ENCODE measurements at regions not wholly inside any gene's neighbourhood (a gene's known extent, or its start where the extent isn't known, plus 50 kb on each side); places are given as distances from the start of the nearest gene placed in this dataset.

GRCh38 chr6:16982807-16983206 is 119.0 kb upstream of the STMND1 start:
- BruUV-seq (replicated peaks): no TSS peak
- Mint-ChIP-seq H3K36me3 (ENCODE audit: insufficient read depth, unreplicated experiment) (no peaks in the 10 kb centered on the region), H3K27ac (ENCODE audit: unreplicated experiment) (no peak overlapping the region), H3K27me3 (ENCODE audit: unreplicated experiment) (peaks cover 59% of the 10 kb centered on the region), H3K4me3 (ENCODE audit: low read depth, unreplicated experiment) (no peak overlapping the region), H3K4me1 (ENCODE audit: low read depth, unreplicated experiment) (no peaks in the 10 kb centered on the region), H3K9me3 (ENCODE audit: low read depth, unreplicated experiment) (peaks cover 5% of the 10 kb centered on the region)
- TF ChIP-seq CTCF (IDR thresholded peaks at IDR 0.05; ENCODE audit: unreplicated experiment): no peak
- intact Hi-C loops (cut with micrococcal nuclease; ENCODE audit: unreplicated experiment): no loop called here
- CTCF ChIA-PET: interaction anchor here (1.5 kb wide), 1 partner anchor 9 kb away, joined by 3 read pairs; no protein-coding TSS in a partner anchor
- DNase-seq: no peak

- peaks cover 5% of the 10 kb centered on the region for H3K9me3 Mint-ChIP-seq (ENCODE audit: low read depth, unreplicated experiment)
- peaks cover 79% of the 10 kb centered on the region for H3K27me3 Mint-ChIP-seq (ENCODE audit: unreplicated experiment)
- H3K4me1 Mint-ChIP-seq (ENCODE audit: low read depth, unreplicated experiment): no peaks in the 10 kb centered on the region
- no peaks in the 10 kb centered on the region for H3K36me3 Mint-ChIP-seq (ENCODE audit: insufficient read depth, unreplicated experiment)
- BruUV-seq (replicated peaks): no TSS peak
- intact Hi-C loops (cut with micrococcal nuclease; ENCODE audit: unreplicated experiment): no loop called here
- DNase-seq: no peak
- H3K4me3 Mint-ChIP-seq (ENCODE audit: low read depth, unreplicated experiment): no peak overlapping the region
- no peak overlapping the region for H3K27ac Mint-ChIP-seq (ENCODE audit: unreplicated experiment)
- no peak for TF ChIP-seq CTCF (IDR thresholded peaks at IDR 0.05; ENCODE audit: unreplicated experiment)
- CTCF ChIA-PET: no interaction called here
Observed at GRCh38 chr6:16979677-16980370, 122.0 kb upstream of the STMND1 start.

- no peaks in the 10 kb centered on the region for H3K36me3 Mint-ChIP-seq (ENCODE audit: insufficient read depth, unreplicated experiment)
- no peaks in the 10 kb centered on the region for H3K4me1 Mint-ChIP-seq (ENCODE audit: low read depth, unreplicated experiment)
- TF ChIP-seq CTCF (IDR thresholded peaks at IDR 0.05; ENCODE audit: unreplicated experiment): no peak
- CTCF ChIA-PET: no interaction called here
- H3K4me3 Mint-ChIP-seq (ENCODE audit: low read depth, unreplicated experiment): no peak overlapping the region
- H3K27ac Mint-ChIP-seq (ENCODE audit: unreplicated experiment): no peak overlapping the region
- DNase-seq: no peak
- intact Hi-C loops (cut with micrococcal nuclease; ENCODE audit: unreplicated experiment): no loop called here
- peaks cover 5% of the 10 kb centered on the region for H3K9me3 Mint-ChIP-seq (ENCODE audit: low read depth, unreplicated experiment)
- BruUV-seq (replicated peaks): no TSS peak
- H3K27me3 Mint-ChIP-seq (ENCODE audit: unreplicated experiment): peaks cover 79% of the 10 kb centered on the region
Observed at GRCh38 chr6:16978686-16979085, 123.2 kb upstream of the STMND1 start.

GRCh38 chr6:16976385-16977183 is 125.3 kb upstream of the STMND1 start:
- no TSS peak for BruUV-seq (replicated peaks)
- Mint-ChIP-seq H3K4me1 (ENCODE audit: low read depth, unreplicated experiment) (no peaks in the 10 kb centered on the region), H3K9me3 (ENCODE audit: low read depth, unreplicated experiment) (peaks cover 5% of the 10 kb centered on the region), H3K4me3 (ENCODE audit: low read depth, unreplicated experiment) (no peak overlapping the region), H3K27ac (ENCODE audit: unreplicated experiment) (no peak overlapping the region), H3K36me3 (ENCODE audit: insufficient read depth, unreplicated experiment) (no peaks in the 10 kb centered on the region), H3K27me3 (ENCODE audit: unreplicated experiment) (peaks cover 89% of the 10 kb centered on the region)
- no peak for TF ChIP-seq CTCF (IDR thresholded peaks at IDR 0.05; ENCODE audit: unreplicated experiment)
- CTCF ChIA-PET: no interaction called here
- intact Hi-C loops (cut with micrococcal nuclease; ENCODE audit: unreplicated experiment): no loop called here
- no peak for DNase-seq

All from Calu3 (cell line).